ENCODE measurements at regions not wholly inside any gene's neighbourhood (a gene's known extent, or its start where the extent isn't known, plus 50 kb on each side); places are given as distances from the start of the nearest gene placed in this dataset.

- TF ChIP-seq, protein P1, sequence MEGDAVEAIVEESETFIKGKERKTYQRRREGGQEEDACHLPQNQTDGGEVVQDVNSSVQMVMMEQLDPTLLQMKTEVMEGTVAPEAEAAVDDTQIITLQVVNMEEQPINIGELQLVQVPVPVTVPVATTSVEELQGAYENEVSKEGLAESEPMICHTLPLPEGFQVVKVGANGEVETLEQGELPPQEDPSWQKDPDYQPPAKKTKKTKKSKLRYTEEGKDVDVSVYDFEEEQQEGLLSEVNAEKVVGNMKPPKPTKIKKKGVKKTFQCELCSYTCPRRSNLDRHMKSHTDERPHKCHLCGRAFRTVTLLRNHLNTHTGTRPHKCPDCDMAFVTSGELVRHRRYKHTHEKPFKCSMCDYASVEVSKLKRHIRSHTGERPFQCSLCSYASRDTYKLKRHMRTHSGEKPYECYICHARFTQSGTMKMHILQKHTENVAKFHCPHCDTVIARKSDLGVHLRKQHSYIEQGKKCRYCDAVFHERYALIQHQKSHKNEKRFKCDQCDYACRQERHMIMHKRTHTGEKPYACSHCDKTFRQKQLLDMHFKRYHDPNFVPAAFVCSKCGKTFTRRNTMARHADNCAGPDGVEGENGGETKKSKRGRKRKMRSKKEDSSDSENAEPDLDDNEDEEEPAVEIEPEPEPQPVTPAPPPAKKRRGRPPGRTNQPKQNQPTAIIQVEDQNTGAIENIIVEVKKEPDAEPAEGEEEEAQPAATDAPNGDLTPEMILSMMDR (IDR thresholded peaks at IDR 0.05; ENCODE audit: low read depth, low read length, missing control alignments), result no peak
- H3K4me3 ChIP-seq (replicated peaks; ENCODE audit: low read depth, low read length), result no peak overlapping the region
- DNase-seq (ENCODE audit: extremely low read depth, low read depth), result no peak
Measured at GRCh38 chr15:47398132-47398531, 319.2 kb upstream of the SEMA6D start.

- DNase-seq (ENCODE audit: extremely low read depth, low read depth), result no peak
- TF ChIP-seq, protein P1 (IDR thresholded peaks at IDR 0.05; ENCODE audit: low read depth, low read length, missing control alignments), result no peak
- H3K4me3 ChIP-seq (replicated peaks; ENCODE audit: low read depth, low read length), result no peak overlapping the region
Measured at GRCh38 chr15:47398594-47398993, 318.7 kb upstream of the SEMA6D start.

DNA sequence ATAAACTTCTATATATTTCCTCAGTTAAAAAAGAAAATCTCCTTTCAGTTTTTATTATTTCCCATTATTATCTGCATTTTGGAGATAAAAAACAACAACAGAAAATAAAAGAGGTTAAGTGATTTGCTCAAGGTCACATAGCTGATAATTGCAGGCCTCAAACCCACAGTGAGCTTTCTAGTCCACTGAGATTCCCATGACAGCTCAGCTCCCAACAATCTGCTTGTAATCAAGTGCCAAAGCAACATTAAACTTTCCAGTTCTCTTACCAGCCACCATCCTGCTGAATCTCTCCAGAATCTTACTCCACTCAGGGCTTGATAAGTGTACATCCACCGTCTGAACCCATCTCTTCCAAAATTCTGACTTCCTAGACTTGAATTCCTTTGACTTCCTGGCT lies 318.2 kb upstream of the SEMA6D start:
- DNase-seq (ENCODE audit: extremely low read depth, low read depth), result no peak
- H3K4me3 ChIP-seq (replicated peaks; ENCODE audit: low read depth, low read length), result no peak overlapping the region
- TF ChIP-seq, protein P1 (IDR thresholded peaks at IDR 0.05; ENCODE audit: low read depth, low read length, missing control alignments), result no peak

- H3K4me3 ChIP-seq (replicated peaks; ENCODE audit: low read depth, low read length), result no peak overlapping the region
- TF ChIP-seq, protein P1 (IDR thresholded peaks at IDR 0.05; ENCODE audit: low read depth, low read length, missing control alignments), result no peak
- no peak for DNase-seq (ENCODE audit: extremely low read depth, low read depth)
Measured at GRCh38 chr15:47400603-47401002, 316.7 kb upstream of the SEMA6D start.

DNA sequence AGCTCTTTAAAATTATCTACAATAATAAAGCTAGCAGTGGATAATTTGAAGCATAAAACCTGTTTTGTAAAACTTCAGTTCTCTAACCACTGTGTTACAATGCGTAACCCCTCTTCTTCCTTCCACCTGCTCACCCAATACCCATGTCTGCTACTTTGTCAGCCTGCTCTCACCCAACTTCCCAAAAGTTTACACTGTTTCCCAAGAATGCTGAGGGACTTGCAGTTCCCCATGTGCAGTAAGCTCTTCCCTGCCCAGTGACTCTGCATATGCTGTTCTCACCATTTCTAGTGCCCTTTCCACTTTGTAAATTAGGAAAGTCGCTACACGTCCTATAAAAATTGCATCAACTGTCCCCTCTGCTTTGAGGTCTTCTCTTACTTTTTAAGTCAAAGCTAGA lies 315.9 kb upstream of the SEMA6D start:
- no peak overlapping the region for H3K4me3 ChIP-seq (replicated peaks; ENCODE audit: low read depth, low read length)
- TF ChIP-seq, protein P1 (IDR thresholded peaks at IDR 0.05; ENCODE audit: low read depth, low read length, missing control alignments), result no peak
- no peak for DNase-seq (ENCODE audit: extremely low read depth, low read depth)

DNA sequence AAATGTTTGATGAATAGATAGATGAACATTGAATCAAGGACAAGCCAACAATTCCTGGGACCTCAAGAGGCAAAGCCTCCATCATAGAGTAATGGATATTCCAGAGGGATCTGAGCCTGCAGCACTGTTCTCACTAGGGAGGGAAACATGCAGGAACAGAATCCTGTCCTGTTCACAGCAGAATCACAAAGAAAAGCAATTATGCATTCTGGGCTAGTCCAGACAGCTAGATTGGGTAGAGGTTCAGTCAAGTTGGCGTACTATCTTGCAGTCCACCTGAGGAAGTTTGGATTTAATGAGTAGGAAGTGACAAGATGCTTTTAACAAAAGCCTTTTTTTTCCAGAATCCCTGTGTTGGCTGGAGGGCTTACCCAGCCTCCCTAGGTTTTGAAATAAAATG lies 314.5 kb upstream of the SEMA6D start:
- TF ChIP-seq, protein P1 (IDR thresholded peaks at IDR 0.05; ENCODE audit: low read depth, low read length, missing control alignments), result no peak
- H3K4me3 ChIP-seq (replicated peaks; ENCODE audit: low read depth, low read length), result no peak overlapping the region
- no peak for DNase-seq (ENCODE audit: extremely low read depth, low read depth)

- H3K4me3 ChIP-seq (replicated peaks; ENCODE audit: low read depth, low read length), result no peak overlapping the region
- TF ChIP-seq, protein P1 (IDR thresholded peaks at IDR 0.05; ENCODE audit: low read depth, low read length, missing control alignments), result no peak
Measured at GRCh38 chr15:47404877-47405276, 312.4 kb upstream of the SEMA6D start.

More at GRCh38 chr15:47404877-47405276, 312.4 kb upstream of the SEMA6D start:
- no peak for DNase-seq (ENCODE audit: extremely low read depth, low read depth)
